HG03378 (cell line): ENCODE measurements at regions not wholly inside any gene's neighbourhood (a gene's known extent, or its start where the extent isn't known, plus 50 kb on each side); places are given as distances from the start of the nearest gene placed in this dataset.
"Not testable (repeated sequence)": the region's sequence is repeated elsewhere in the genome, so short reads cannot be mapped to it uniquely, and the experiment has no call there.

Source experiments
- ATAC-seq: cut with Tn5 transposase; IDR thresholded peaks from one replicate; pipeline ENCODE4 v1.9.1; 2021; ENCODE audit warnings: mild to moderate bottlenecking, moderate library complexity; ENCODE audit not compliant: unreplicated experiment

GRCh38 chr13:97856304-97856675 lies 97.2 kb upstream of the IPO5 start:
- peak; percentile 56 for ATAC-seq

GRCh38 chr13:97858161-97858560 lies 95.3 kb upstream of the IPO5 start:
- ATAC-seq = no peak

GRCh38 chr13:97866346-97866745 lies 87.1 kb upstream of the IPO5 start:
- ATAC-seq = no peak

- no peak for ATAC-seq
These were observed 86.7 kb upstream of the IPO5 start for GRCh38 chr13:97866751-97867150.

- ATAC-seq = no peak
These were observed 80.1 kb upstream of the IPO5 start for GRCh38 chr13:97873398-97873797.

- ATAC-seq = no peak
These were observed 78.3 kb upstream of the IPO5 start for GRCh38 chr13:97875218-97875617.

- no peak for ATAC-seq
These were observed 77.6 kb upstream of the IPO5 start for GRCh38 chr13:97875911-97876310.

GRCh38 chr13:97878431-97879375 lies 74.8 kb upstream of the IPO5 start:
- ATAC-seq = no peak

GRCh38 chr13:97879646-97880310 lies 73.7 kb upstream of the IPO5 start:
- no peak for ATAC-seq

GRCh38 chr13:97880311-97880675 lies 73.2 kb upstream of the IPO5 start:
- no peak for ATAC-seq

GRCh38 chr13:97881556-97881955 lies 71.9 kb upstream of the IPO5 start:
- ATAC-seq = no peak

- ATAC-seq = no peak
These were observed 70.1 kb upstream of the IPO5 start for GRCh38 chr13:97883396-97883795.

GRCh38 chr13:97884707-97885468 lies 68.6 kb upstream of the IPO5 start:
- no peak for ATAC-seq

GRCh38 chr13:97885641-97886040 lies 67.8 kb upstream of the IPO5 start:
- no peak for ATAC-seq

GRCh38 chr13:97889803-97890202 lies 63.7 kb upstream of the IPO5 start:
- ATAC-seq = no peak

GRCh38 chr13:97890573-97890972 lies 62.9 kb upstream of the IPO5 start:
- ATAC-seq = no peak

- not testable (repeated sequence) for ATAC-seq
These were observed 61.5 kb upstream of the IPO5 start for GRCh38 chr13:97891964-97892363.

GRCh38 chr13:97892717-97893116 lies 60.8 kb upstream of the IPO5 start:
- no peak for ATAC-seq

GRCh38 chr13:97895383-97895782 lies 58.1 kb upstream of the IPO5 start:
- ATAC-seq = no peak

- ATAC-seq = no peak
These were observed 57.0 kb upstream of the IPO5 start for GRCh38 chr13:97896446-97896845.

GRCh38 chr13:97901716-97902115 lies 51.8 kb upstream of the IPO5 start:
- ATAC-seq = no peak
